ENCODE measurements at regions not wholly inside any gene's neighbourhood (a gene's known extent, or its start where the extent isn't known, plus 50 kb on each side); places are given as distances from the start of the nearest gene placed in this dataset.

GRCh38 chr6:48706310-48706709 lies 595.3 kb upstream of the PTCHD4 start:
- BruUV-seq (replicated peaks): no TSS peak
- H3K79me2 ChIP-seq (ENCODE audit: insufficient read depth, low read length): no peaks in the 10 kb centered on the region
- intact Hi-C loops (cut with micrococcal nuclease; ENCODE audit: unreplicated experiment): no loop called here
- no peaks in the 10 kb centered on the region for H4K20me1 ChIP-seq (ENCODE audit: insufficient read depth, low read length)
- ATAC-seq: no peak
- no peak overlapping the region for H3K9ac ChIP-seq (ENCODE audit: insufficient read depth, low read depth, low read length)
- no peak overlapping the region for H2AFZ ChIP-seq (ENCODE audit: low read length)
- no peak for FAIRE-seq
- in situ Hi-C loops (cut with HindIII; ENCODE audit: extremely low pct_ligation_motif_present, low pct_unique_long_range_greater_than_20kb): no loop called here
- no peak for DNase-seq (ENCODE audit: low spot score)
- H3K9me3 ChIP-seq (ENCODE audit: low read length): no peaks in the 10 kb centered on the region
- H3K4me1 ChIP-seq (ENCODE audit: insufficient read depth, low read length): no peaks in the 10 kb centered on the region
- H3K27me3 ChIP-seq (ENCODE audit: control insufficient read depth in 1 of 2, insufficient read depth in 2 of 2, low read length in 2 of 2): no peaks in the 10 kb centered on the region
- no peak overlapping the region for H3K4me2 ChIP-seq (ENCODE audit: low read depth, low read length)
- CTCF ChIA-PET (ENCODE audit: low intra/inter-chr PET ratio, low total read pairs): no interaction called here
- no peak overlapping the region for H3K27ac ChIP-seq (ENCODE audit: extremely low read length, insufficient read depth, low read length)
- H3K4me3 ChIP-seq (replicated peaks in 1 of 3; ENCODE audit: insufficient read depth in 1 of 3, low read depth in 2 of 3, low read length in 3 of 3): no peak overlapping the region
- no peaks in the 10 kb centered on the region for H3K36me3 ChIP-seq (replicated peaks in 1 of 2; ENCODE audit: control insufficient read depth in 1 of 2, insufficient read depth in 2 of 2, low read length in 2 of 2)
- POLR2A ChIA-PET: no interaction called here
- no peak for TF ChIP-seq MXD1 (CRISPR knock-in tag; IDR thresholded peaks at IDR 0.05)
- TF ChIP-seq HNRNPUL1 (IDR thresholded peaks at IDR 0.05; ENCODE audit: low read depth, low read length): no peak
- no peak for TF ChIP-seq PRMT3 (CRISPR knock-in tag; IDR thresholded peaks at IDR 0.05; ENCODE audit: borderline replicate concordance, low read depth)
- no peak for TF ChIP-seq DDIT3 (CRISPR knock-in tag; IDR thresholded peaks at IDR 0.05)
- no peak for TF ChIP-seq ZNF605 (CRISPR knock-in tag; IDR thresholded peaks at IDR 0.05)
- TF ChIP-seq ZSCAN9 (CRISPR knock-in tag; IDR thresholded peaks at IDR 0.05; ENCODE audit: borderline replicate concordance): no peak
- no peak for TF ChIP-seq REXO4 (CRISPR knock-in tag; IDR thresholded peaks at IDR 0.05; ENCODE audit: borderline replicate concordance)
- TF ChIP-seq SNAPC5 (CRISPR knock-in tag; IDR thresholded peaks at IDR 0.05; ENCODE audit: borderline replicate concordance): no peak
- TF ChIP-seq ZNF431 (CRISPR knock-in tag; IDR thresholded peaks at IDR 0.05; ENCODE audit: borderline replicate concordance, low read depth): no peak
- no peak for TF ChIP-seq ARID5B (CRISPR knock-in tag; IDR thresholded peaks at IDR 0.05)
- TF ChIP-seq ZNF101 (CRISPR knock-in tag; IDR thresholded peaks at IDR 0.05; ENCODE audit: borderline replicate concordance, low read depth): no peak
- TF ChIP-seq ZBTB10 (CRISPR knock-in tag; IDR thresholded peaks at IDR 0.05; ENCODE audit: borderline replicate concordance): no peak
- TF ChIP-seq ZNF644 (CRISPR knock-in tag; IDR thresholded peaks at IDR 0.05; ENCODE audit: low read depth): no peak
- no peak for TF ChIP-seq ZNF451 (CRISPR knock-in tag; IDR thresholded peaks at IDR 0.05)
